Astrocyte of the spinal cord (primary cell): ENCODE measurements at regions not wholly inside any gene's neighbourhood (a gene's known extent, or its start where the extent isn't known, plus 50 kb on each side); places are given as distances from the start of the nearest gene placed in this dataset.

Source experiments
- DNase-seq: peaks from one replicate; pipeline ENCODE4 v3.0.0; 2011; ENCODE audit warnings: low read depth, low spot score
- H3K4me3 ChIP-seq: 2 replicates; pipeline ENCODE4 v1.5.1; 2011; ENCODE audit warnings: low read depth, mild to moderate bottlenecking, low read length, moderate library complexity
- in situ Hi-C: cut with HindIII; loops from 2 replicates; pipeline ENCODE4 v1.10.0; 2017; ENCODE audit warnings: low sequenced_read_pairs
- TF ChIP-seq, protein P1 (sequence below): IDR thresholded peaks from 2 replicates; pipeline ENCODE4 v1.5.1; 2012; ENCODE audit warnings: low read depth, mild to moderate bottlenecking, low read length, inconsistent platforms

GRCh38 chr2:215529271-215529670 is 93.4 kb upstream of the FN1 start:
- H3K4me3 ChIP-seq, result no peak overlapping the region

DNA sequence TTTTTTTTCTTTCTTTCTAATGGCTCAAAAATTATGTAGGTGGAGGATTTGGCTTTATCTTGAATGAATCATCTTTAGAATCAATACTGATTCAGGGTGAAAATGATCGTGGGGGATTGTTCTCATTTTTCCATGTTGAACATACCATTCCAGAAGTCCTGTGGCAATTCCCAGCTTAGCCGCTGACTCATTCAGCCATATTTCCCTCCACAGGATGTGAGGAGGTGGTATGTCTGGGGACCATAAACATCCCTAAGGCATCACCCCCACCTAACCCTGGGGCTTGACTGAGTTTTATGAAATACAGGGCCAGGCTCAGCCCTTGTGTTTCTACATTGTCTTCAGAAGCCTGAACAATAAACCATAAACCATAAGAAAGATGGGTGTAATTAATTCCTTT is 92.7 kb upstream of the FN1 start:
- in situ Hi-C loops, result no loop called here
- TF ChIP-seq, protein P1, sequence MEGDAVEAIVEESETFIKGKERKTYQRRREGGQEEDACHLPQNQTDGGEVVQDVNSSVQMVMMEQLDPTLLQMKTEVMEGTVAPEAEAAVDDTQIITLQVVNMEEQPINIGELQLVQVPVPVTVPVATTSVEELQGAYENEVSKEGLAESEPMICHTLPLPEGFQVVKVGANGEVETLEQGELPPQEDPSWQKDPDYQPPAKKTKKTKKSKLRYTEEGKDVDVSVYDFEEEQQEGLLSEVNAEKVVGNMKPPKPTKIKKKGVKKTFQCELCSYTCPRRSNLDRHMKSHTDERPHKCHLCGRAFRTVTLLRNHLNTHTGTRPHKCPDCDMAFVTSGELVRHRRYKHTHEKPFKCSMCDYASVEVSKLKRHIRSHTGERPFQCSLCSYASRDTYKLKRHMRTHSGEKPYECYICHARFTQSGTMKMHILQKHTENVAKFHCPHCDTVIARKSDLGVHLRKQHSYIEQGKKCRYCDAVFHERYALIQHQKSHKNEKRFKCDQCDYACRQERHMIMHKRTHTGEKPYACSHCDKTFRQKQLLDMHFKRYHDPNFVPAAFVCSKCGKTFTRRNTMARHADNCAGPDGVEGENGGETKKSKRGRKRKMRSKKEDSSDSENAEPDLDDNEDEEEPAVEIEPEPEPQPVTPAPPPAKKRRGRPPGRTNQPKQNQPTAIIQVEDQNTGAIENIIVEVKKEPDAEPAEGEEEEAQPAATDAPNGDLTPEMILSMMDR, result no peak
- DNase-seq, result peak; percentile 98
- H3K4me3 ChIP-seq, result no peak overlapping the region

More at GRCh38 chr2:215529271-215529670, 93.4 kb upstream of the FN1 start:
- in situ Hi-C loops, result no loop called here
- peak; percentile 80 for DNase-seq
- TF ChIP-seq, protein P1, result no peak

DNA sequence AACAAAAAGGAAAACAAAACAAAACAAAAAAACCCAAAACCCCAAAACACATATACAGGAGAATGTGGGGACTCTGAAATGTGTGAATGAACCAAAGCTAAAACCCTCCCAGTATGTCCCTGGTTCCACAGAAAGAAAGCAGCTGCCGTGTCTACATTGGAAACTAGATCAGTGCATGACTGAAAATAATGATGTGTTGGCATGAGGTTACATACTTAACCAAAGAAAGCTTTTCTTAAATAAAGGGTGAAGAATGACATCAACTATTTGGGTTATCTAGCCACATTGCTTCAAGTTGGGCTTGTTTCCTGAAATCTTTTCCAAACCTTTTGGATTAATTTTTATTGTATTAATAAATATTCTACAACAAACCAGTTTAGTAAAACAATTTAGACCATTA is 91.9 kb upstream of the FN1 start:
- in situ Hi-C loops, result no loop called here
- H3K4me3 ChIP-seq, result no peak overlapping the region
- peak; percentile 76 for DNase-seq
- TF ChIP-seq, protein P1, result no peak

- TF ChIP-seq, protein P1, result no peak
- in situ Hi-C loops, result no loop called here
Observed at GRCh38 chr2:215526341-215526740, 90.5 kb upstream of the FN1 start.

GRCh38 chr2:215522237-215522636 is 86.4 kb upstream of the FN1 start:
- no peak for DNase-seq

More at GRCh38 chr2:215526341-215526740, 90.5 kb upstream of the FN1 start:
- DNase-seq, result no peak
- no peak overlapping the region for H3K4me3 ChIP-seq

DNA sequence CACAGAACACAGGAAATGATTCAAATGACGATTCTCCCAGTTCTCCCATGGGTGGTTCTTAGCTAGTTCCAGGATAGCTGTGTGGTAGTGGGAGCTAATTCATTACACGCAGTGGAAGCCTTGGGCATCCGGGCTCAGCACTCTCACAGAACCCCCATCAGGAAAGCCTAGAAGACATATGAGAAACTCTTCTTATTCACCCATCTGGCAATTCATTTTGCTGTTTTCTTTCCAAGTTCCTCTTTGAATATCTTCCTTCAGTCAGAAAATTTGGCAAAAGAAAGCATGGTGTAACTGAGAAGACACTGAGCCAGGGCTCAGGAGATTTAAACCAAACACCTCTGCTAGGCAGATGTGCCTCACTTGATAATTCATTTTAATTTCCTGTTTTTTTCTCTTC is 85.2 kb upstream of the FN1 start:
- no peak for DNase-seq
- H3K4me3 ChIP-seq, result no peak overlapping the region
- in situ Hi-C loops, result no loop called here
- TF ChIP-seq, protein P1, result no peak

More at GRCh38 chr2:215522237-215522636, 86.4 kb upstream of the FN1 start:
- TF ChIP-seq, protein P1, result no peak
- H3K4me3 ChIP-seq, result no peak overlapping the region
- in situ Hi-C loops, result no loop called here

- in situ Hi-C loops, result no loop called here
- TF ChIP-seq, protein P1, result no peak
- no peak for DNase-seq
- H3K4me3 ChIP-seq, result no peak overlapping the region
Observed at GRCh38 chr2:215517391-215517790, 81.5 kb upstream of the FN1 start.
